ENCODE measurements at regions not wholly inside any gene's neighbourhood (a gene's known extent, or its start where the extent isn't known, plus 50 kb on each side); places are given as distances from the start of the nearest gene placed in this dataset.
"Not testable (repeated sequence)": the region's sequence is repeated elsewhere in the genome, so short reads cannot be mapped to it uniquely, and the experiment has no call there.

DNA sequence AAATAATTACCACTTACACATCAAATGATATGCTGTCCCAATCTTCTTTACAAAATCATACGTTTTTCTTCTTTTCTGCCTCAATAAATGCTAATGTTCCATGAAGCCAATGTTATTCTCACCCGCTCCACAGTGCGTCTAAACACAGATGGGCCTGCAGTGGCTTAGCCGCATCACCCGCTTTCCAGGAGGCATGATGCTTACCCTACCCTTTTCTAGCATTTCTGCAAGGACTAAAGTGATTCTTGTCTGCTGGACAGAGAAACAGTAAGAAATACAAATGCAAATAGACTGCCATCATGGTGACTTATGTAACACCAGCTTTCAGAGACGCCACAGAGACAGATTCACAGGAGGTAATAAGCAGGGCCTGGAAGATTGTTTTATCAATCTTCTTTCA, 104.4 kb downstream of the RNASET2 start:
- ATAC-seq: no peak
- Mint-ChIP-seq H3K4me3 (no peak overlapping the region), H3K9me3 (no peaks in the 10 kb centered on the region), H3K4me1 (no peaks in the 10 kb centered on the region), H3K27ac (no peak overlapping the region), H3K36me3 (no peaks in the 10 kb centered on the region)
- no peak for DNase-seq (ENCODE audit: low spot score in 2 of 2)

DNA sequence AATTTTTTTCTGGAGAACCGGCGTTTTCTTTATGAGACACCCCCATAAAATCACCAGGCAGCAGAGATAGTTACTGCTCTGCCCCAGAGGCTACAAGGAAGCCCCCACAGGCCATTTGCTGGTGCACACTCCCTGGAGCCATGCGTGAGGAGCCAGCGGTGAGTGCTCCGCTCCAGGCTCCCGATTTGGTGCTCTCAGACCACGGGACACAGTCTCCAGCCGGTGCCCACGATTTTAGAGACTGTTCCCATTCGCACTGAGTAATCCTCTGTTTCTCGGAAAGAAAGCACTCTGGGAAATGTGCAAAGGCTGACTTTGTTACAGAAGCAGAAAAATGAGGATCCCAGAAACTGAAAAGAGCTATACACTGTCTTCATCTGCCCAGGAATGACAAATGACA, 104.9 kb downstream of the RNASET2 start:
- no peak for DNase-seq (ENCODE audit: low spot score in 2 of 2)
- no peaks in the 10 kb centered on the region for H3K9me3 Mint-ChIP-seq
- H3K36me3 Mint-ChIP-seq: no peaks in the 10 kb centered on the region
- no peaks in the 10 kb centered on the region for H3K4me1 Mint-ChIP-seq
- no peak overlapping the region for H3K27ac Mint-ChIP-seq
- no peak overlapping the region for H3K4me3 Mint-ChIP-seq
- no peak for ATAC-seq

DNA sequence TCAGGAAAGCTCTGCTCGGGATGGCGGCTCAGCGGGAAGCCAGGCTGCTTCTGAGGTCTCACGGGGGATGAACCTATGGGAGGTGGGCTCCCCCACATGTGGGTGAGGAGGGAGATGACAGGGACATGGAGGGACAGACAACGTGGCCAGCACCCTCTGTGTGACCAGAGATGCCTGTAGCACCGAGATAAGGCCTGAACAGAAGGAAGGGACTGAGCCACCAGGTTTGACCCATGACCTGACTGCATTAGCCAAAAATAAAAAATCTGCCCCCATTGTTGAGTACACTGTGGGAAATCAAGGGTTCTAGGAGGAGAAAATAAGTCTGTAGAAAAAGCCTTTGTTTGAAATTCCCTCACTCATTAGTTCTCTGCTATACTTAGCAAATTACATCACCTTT, 105.7 kb downstream of the RNASET2 start:
- no peaks in the 10 kb centered on the region for H3K36me3 Mint-ChIP-seq
- H3K4me3 Mint-ChIP-seq: no peak overlapping the region
- H3K4me1 Mint-ChIP-seq: no peaks in the 10 kb centered on the region
- no peak for DNase-seq (ENCODE audit: low spot score in 2 of 2)
- peaks cover 4% of the 10 kb centered on the region for H3K9me3 Mint-ChIP-seq
- ATAC-seq: no peak
- H3K27ac Mint-ChIP-seq: no peak overlapping the region

DNA sequence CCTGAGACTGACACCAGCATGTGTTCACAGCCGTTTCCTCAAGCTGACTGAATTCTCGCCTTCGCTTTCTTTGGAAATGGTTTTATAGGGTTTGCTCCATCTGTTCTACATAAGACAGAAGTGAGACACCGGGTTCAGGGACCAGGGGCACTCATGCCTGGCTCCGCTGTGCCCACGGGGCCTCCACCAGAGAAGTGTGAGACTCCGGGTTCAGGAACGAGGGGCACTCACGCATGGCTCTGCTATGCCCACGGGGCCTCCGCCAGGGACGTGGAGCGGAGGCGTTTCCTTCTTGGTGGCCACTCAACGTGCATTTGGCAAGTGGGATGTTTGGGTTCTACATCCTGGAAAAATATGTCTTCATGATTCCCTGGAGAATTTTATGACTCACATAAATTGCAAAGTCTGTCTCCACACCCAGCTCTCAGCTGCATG, 106.6 kb downstream of the RNASET2 start:
- DNase-seq (ENCODE audit: low spot score in 2 of 2) (no peak), ATAC-seq (no peak)
- no peak overlapping the region for H3K4me3 Mint-ChIP-seq
- no peaks in the 10 kb centered on the region for H3K36me3 Mint-ChIP-seq
- H3K9me3 Mint-ChIP-seq: peaks cover 6% of the 10 kb centered on the region
- no peaks in the 10 kb centered on the region for H3K4me1 Mint-ChIP-seq
- H3K27ac Mint-ChIP-seq: no peak overlapping the region

DNA sequence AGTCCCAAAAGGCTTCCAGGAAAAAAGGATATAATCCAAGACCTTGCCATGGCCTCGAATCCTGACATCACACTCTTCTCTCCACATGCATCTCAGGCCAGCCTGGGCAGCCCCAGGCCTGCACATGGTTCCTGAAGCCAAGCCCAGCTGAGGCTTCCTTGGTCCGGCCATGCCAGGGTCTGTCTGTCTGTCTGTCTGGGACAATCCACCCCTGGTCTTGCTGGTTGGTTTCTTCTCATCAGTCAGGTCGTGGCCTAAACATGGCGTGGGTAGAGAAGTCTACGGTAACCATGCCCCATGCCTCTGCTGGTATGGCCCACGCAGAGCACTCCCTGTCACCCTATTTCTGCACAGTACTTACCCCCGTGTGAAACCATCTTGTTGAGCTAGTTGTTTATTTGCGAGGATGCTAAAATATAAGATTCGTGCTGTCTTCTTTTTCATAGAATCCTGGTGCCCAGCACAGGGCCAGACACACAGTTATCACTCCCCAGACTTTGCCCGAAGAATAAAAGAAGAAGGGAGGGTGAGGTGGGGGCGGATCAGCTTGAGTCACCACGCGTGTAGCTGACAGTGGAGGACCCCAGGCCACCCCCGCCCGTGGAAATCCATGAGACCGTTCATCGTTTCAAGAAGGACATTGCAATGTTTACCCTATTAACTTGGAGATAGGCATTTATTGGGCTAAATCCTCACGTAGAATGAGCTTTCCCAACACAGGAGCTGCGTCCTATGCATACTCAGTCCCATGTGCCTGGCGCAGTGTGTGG, 107.2 kb downstream of the RNASET2 start:
- H3K27ac Mint-ChIP-seq: no peak overlapping the region
- ATAC-seq: no peak
- no peaks in the 10 kb centered on the region for H3K36me3 Mint-ChIP-seq
- no peak for DNase-seq (ENCODE audit: low spot score in 2 of 2)
- H3K9me3 Mint-ChIP-seq: peaks cover 6% of the 10 kb centered on the region
- no peak overlapping the region for H3K4me3 Mint-ChIP-seq
- no peaks in the 10 kb centered on the region for H3K4me1 Mint-ChIP-seq

DNA sequence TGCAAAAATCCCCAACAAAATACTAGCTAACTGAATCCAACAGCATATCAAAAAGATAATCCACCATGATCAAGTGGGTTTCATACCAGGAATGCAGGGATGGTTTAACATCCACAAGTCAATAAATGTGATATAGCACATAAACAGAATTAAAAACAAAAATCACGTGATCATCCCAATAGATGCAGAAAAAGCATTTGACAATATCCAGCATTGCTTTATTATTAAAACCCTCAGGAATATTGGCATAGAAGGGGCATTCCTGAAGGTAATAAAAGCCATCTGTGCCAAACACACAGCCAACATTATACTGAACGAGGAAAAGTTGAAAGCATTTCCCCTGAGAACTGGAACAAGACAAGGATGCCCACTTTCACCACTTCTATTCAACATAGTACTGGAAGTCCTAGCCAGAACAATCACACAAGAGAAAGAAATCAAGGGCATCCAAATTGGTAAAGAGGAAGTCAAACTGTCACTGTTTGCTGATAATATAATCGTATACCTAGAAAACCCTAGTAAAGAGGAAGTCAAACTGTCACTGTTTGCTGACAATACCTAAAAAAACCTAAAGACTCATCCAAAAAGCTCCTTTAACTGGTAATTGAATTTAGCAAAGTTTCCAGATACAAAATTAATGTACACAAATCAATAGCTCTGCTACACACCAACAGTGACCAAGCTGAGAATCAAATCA, 109.8 kb downstream of the RNASET2 start:
- not testable (repeated sequence) for H3K36me3 Mint-ChIP-seq; H3K4me3 Mint-ChIP-seq; H3K4me1 Mint-ChIP-seq; DNase-seq (ENCODE audit: low spot score in 2 of 2); ATAC-seq; H3K9me3 Mint-ChIP-seq; H3K27ac Mint-ChIP-seq

DNA sequence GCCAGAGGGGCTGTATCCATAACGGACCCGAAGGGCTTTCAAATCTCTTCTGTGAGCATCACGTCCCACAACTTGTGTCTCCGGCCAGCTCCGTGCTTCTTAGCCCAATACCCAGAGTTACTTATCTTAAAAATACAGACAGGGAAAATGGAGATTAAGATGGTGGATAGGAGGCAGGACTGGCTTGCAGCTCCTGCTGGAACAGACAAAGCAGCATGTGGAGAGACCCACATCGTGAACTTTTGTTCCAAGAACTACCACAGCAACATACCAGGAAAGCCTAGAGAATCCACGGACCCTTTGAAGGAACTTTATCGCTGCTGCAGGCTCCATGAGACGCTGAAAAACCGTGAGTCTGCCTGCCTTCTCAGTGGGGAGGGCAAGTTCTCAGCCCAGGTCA, 113.7 kb downstream of the RNASET2 start:
- DNase-seq (ENCODE audit: low spot score in 2 of 2): no peak
- no peaks in the 10 kb centered on the region for H3K36me3 Mint-ChIP-seq
- H3K4me3 Mint-ChIP-seq: no peak overlapping the region
- peaks cover 6% of the 10 kb centered on the region for H3K9me3 Mint-ChIP-seq
- ATAC-seq: no peak
- H3K27ac Mint-ChIP-seq: no peak overlapping the region
- no peaks in the 10 kb centered on the region for H3K4me1 Mint-ChIP-seq

DNA sequence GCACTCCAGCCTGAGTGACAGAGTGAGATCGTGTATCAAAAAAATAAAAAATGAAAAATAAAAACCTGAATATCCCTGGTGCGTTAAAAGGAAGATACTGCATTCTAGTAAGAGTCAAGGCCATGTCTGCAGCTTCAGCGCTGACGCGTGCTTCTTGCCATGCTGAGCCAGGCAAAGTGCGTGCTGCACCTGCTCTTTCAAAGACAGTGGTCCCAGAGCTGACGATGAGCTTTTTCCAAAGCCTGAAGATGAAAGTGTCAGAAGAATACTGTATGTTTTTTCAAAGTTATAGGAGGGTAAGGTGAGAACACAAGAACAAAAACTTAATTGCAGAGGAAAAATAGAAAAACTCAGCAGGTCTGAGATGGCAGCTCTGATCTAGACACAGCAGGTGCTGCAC, 115.1 kb downstream of the RNASET2 start:
- peaks cover 6% of the 10 kb centered on the region for H3K9me3 Mint-ChIP-seq
- H3K36me3 Mint-ChIP-seq: no peaks in the 10 kb centered on the region
- DNase-seq (ENCODE audit: low spot score in 2 of 2) (no peak), ATAC-seq (no peak)
- no peak overlapping the region for H3K4me3 Mint-ChIP-seq
- no peaks in the 10 kb centered on the region for H3K4me1 Mint-ChIP-seq
- no peak overlapping the region for H3K27ac Mint-ChIP-seq

DNA sequence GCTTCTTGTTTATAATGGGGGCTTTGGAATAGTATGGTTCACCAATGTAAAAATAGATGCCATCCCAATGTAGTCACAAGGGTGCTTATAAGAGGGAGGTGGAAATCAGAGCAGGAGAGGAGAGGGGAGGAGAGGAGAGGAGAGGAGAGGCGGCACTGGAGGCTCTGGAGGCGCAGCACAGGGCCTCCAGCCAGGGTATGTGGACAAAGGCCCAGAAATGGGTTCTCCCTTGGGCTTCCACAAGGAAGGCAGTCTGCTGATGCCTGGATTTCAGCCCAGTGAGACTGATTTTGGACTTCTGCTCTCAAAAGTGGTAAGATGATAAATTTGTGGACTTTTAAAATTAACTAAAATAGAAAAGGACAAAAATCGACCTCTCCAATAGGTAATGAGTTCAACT, 116.8 kb downstream of the RNASET2 start:
- peaks cover 2% of the 10 kb centered on the region for H3K9me3 Mint-ChIP-seq
- H3K4me1 Mint-ChIP-seq: no peaks in the 10 kb centered on the region
- no peaks in the 10 kb centered on the region for H3K36me3 Mint-ChIP-seq
- DNase-seq (ENCODE audit: low spot score in 2 of 2) (no peak), ATAC-seq (no peak)
- H3K27ac Mint-ChIP-seq: no peak overlapping the region
- no peak overlapping the region for H3K4me3 Mint-ChIP-seq

DNA sequence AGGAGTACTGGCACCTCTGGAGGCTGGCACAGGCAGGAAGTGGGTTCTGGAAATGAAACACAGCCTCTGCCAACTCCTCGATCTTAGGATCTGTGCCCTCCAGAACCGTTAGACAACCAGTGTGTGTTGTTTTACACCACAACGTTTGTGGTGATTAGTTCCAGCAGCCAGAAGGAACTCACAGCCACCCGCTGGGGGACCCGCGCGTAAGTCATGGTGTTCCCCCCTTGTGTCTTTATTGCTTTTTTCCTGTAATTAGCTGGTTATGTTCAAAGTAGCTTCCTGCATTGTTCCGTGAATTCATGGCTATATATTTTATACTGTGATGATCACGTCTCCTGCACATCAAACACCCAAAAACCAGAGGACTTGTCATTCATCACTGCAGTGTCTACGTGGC, 117.4 kb downstream of the RNASET2 start:
- DNase-seq (ENCODE audit: low spot score in 2 of 2) (no peak), ATAC-seq (no peak)
- H3K4me1 Mint-ChIP-seq: peaks cover 5% of the 10 kb centered on the region
- H3K36me3 Mint-ChIP-seq: no peaks in the 10 kb centered on the region
- no peak overlapping the region for H3K4me3 Mint-ChIP-seq
- no peak overlapping the region for H3K27ac Mint-ChIP-seq
- peaks cover 4% of the 10 kb centered on the region for H3K9me3 Mint-ChIP-seq

DNA sequence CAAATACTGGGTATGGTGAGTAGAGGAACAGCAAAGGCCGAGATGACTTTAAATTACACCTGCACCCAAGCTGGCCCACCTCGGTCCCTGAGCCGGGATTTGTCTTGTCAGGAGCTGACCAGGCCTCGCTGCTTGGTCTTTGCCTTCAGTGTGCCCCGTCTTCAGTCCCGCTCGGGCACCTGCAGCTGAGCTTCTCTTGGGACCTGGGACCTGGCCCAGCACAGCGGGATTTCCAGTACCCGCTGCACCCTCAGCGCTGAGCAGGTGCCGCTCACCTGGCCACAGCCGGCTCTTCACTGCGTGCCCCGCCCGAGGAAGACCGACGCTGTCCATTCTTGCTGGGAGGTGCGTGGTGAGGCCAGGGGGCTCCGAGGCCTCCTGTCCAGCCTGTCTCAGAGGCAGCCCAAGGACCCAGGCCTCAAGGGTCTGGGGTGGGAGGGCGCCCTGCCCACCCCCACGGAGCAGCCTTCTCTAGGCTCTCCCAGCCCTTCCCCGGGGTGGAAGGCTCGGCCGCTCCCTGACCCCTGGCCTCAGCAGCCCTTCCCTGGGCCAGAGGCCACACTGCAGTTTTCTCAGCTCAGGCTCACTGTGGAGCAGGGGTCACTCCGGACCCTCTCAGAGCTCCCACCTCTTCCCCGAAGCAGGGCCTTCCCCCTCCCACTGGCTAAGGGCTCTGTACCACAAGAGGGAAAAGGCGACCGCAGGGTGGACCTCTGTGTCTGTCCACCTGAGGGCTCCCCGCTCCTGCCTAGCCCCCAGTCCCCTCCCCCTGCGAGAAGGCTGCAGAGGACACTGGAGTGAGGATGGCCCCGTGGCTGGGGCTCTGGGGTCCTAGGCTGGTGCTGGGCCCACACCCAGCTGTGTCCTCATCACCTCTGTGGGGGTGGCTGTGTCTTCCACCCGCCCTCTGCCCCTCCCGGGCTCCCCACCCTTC, 119.3 kb downstream of the RNASET2 start:
- Mint-ChIP-seq H3K36me3 (no peaks in the 10 kb centered on the region), H3K4me3 (no peak overlapping the region), H3K9me3 (peaks cover 7% of the 10 kb centered on the region), H3K4me1 (peaks cover 10% of the 10 kb centered on the region), H3K27ac (no peak overlapping the region)
- ATAC-seq: no peak
- DNase-seq (ENCODE audit: low spot score in 2 of 2): no peak

DNA sequence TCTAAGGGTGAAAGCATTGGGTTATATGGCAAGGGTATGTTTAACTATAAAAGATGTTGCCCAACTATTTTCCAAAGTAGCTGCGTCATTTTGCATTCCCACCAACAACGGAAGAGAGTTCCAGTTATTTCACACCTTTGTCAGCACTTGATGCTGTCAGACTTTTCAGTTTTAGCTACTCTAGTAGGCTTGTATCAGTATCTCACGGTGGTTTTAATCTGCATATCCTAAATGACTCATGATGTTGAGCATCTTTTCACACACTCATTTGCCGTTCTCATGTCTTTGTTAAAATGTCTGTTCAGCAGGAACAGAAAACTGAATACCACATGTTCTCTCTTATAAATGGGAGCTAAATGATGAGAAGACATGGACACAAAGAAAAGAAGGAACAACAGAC, 122.3 kb downstream of the RNASET2 start:
- H3K4me1 Mint-ChIP-seq: peaks cover 20% of the 10 kb centered on the region
- no peak for DNase-seq (ENCODE audit: low spot score in 2 of 2)
- H3K9me3 Mint-ChIP-seq: peaks cover 7% of the 10 kb centered on the region
- no peaks in the 10 kb centered on the region for H3K36me3 Mint-ChIP-seq
- no peak overlapping the region for H3K27ac Mint-ChIP-seq
- H3K4me3 Mint-ChIP-seq: no peak overlapping the region
- ATAC-seq: peak; percentile 82

DNA sequence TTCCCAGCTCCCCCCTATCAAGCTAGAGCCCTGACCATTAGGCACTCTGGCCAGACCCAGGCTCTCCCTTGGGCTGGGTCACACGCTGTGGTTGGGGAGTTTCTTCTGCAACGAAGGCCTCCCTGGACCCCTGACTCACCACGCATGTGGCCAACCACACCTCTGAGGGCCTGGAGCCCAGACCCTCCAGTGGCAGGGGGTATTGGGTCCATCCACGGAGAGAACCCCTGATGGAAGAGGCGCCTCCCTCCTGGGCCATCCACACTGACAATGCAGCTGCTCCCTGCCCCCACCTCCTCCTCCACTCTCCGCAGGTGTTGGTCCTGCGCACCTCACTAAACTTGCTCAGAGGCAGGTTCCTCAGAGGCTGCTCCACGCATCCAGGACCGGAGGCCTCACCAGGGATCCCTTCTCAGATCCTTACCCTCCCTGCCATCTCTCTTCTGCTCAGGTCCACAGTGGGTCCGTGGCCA, 125.4 kb downstream of the RNASET2 start:
- H3K36me3 Mint-ChIP-seq: no peaks in the 10 kb centered on the region
- peaks cover 20% of the 10 kb centered on the region for H3K4me1 Mint-ChIP-seq
- peaks cover 7% of the 10 kb centered on the region for H3K9me3 Mint-ChIP-seq
- ATAC-seq (peak; percentile 35), DNase-seq (ENCODE audit: low spot score in 2 of 2) (peak in 1 of 2 donors; percentile 52)
- H3K27ac Mint-ChIP-seq: peak overlapping the region; percentile 9
- peak overlapping the region; percentile 38 for H3K4me3 Mint-ChIP-seq

DNA sequence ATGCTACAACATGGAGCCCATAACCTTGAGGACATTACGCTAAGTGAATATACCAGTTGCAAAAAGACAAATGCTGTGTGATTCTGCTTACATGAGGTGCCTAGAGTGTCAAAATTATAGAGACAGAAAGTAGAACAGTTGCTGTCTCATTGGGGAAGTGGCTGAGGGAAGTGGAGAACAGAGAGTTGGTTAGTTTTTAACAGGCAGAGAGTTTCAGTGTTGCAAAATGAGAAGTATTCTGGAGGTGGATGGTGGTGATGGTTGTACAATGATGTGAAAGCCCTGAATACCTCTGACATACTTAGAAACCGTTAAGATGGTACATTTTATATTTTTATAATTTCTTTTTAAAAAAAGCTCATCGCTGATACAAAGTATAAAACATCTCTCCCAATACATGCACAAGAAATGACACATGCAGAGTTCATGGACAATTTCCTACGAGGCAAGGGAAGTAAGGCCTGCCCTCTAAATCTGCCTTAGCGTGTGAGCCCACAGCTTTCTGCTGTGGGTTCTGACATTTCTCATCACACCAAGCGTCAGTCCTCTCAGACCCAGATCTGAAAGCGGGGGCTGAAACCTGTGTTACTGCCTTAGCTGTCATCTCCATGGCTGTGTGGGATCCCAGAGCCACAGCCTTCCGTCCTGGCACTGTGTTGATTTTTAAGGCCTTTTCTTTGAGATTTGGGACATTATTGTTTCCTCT, 126.0 kb downstream of the RNASET2 start:
- Mint-ChIP-seq H3K4me3 (peak overlapping the region; percentile 38), H3K4me1 (peaks cover 20% of the 10 kb centered on the region), H3K36me3 (no peaks in the 10 kb centered on the region), H3K9me3 (peaks cover 7% of the 10 kb centered on the region), H3K27ac (peak overlapping the region; percentile 9)
- peak; percentile 92 for ATAC-seq
- DNase-seq (ENCODE audit: low spot score in 2 of 2): peak; percentile 20 to 63

DNA sequence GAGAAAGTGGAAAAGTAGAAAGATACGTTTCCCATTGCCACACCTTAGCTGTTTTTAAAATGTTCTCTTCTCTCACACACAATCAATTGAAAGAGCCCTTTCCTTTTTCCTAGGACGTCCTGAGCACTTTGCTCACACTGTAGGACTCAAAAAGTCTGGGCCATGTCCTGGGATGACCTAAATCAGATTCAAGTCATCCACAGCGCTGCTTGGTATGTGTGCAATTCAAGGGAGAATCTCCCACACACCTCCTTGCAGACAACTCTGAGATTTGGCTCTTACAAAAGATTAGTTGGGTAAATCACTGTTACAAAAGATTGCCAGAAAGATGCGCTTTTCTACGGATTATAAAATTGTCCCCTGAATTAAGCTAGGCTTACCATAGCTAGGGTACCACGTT, 130.1 kb downstream of the RNASET2 start:
- Mint-ChIP-seq H3K36me3 (no peaks in the 10 kb centered on the region), H3K4me1 (peaks cover 7% of the 10 kb centered on the region)
- ATAC-seq: no peak

More for the DNA sequence above, 130.1 kb downstream of the RNASET2 start:
- H3K4me3 Mint-ChIP-seq: no peak overlapping the region
- no peaks in the 10 kb centered on the region for H3K9me3 Mint-ChIP-seq
- DNase-seq (ENCODE audit: low spot score in 2 of 2): no peak
- no peak overlapping the region for H3K27ac Mint-ChIP-seq

Measured in stimulated activated effector memory CD8-positive, alpha-beta T cell treated with anti-CD3 and anti-CD28 coated beads, Interleukin-12 subunit alpha, Interleukin-12 subunit beta, amount 100 ng/mL, for 72 hours (primary cell).